Cardiac fibroblast (primary cell): ENCODE measurements at regions not wholly inside any gene's neighbourhood (a gene's known extent, or its start where the extent isn't known, plus 50 kb on each side); places are given as distances from the start of the nearest gene placed in this dataset.
"Not testable (repeated sequence)": the region's sequence is repeated elsewhere in the genome, so short reads cannot be mapped to it uniquely, and the experiment has no call there.

Experiments used
- DNase-seq, 2 donors: peaks; one replicate each; pipeline versions ENCODE4 v3.0.0 to v3.0.0-alpha.2; 2010; ENCODE audit warnings: low read depth in 2 of 2
- H3K4me3 ChIP-seq, 2 donors: replicated peaks in 1 of 2; 1 replicate in 1 of 2; 2 replicates in 1 of 2; pipeline ENCODE4 v1.5.1; 2011; ENCODE audit warnings: low read depth in 2 of 2, low read length in 2 of 2, mild to moderate bottlenecking in 2 of 2, moderate library complexity in 1 of 2
- TF ChIP-seq, protein P1 (sequence below): IDR thresholded peaks from one replicate; pipeline ENCODE4 v1.5.1; 2011; ENCODE audit warnings: low read depth, mild to moderate bottlenecking, low read length, inconsistent platforms

DNA sequence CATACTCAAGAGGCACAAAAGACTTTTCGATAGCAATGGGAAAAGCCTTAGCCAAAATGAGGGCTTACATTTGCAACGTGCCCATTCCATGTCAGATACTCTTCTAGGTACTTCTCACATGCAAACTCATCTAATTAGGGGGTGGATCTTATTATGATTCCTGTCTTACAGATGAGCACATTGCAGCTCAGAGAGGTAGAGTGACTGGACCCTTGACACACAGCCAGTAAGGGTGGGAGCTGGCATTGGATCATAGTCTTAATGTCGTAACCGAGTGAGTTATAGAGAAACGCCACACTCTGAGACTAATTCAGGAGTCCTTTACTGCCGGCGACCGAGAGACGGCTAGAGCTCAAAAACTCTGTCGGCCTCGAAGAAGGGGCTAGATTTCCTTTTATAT, 78.8 kb upstream of the GRIN2A start:
- H3K4me3 ChIP-seq, result no peak overlapping the region
- TF ChIP-seq, protein P1, sequence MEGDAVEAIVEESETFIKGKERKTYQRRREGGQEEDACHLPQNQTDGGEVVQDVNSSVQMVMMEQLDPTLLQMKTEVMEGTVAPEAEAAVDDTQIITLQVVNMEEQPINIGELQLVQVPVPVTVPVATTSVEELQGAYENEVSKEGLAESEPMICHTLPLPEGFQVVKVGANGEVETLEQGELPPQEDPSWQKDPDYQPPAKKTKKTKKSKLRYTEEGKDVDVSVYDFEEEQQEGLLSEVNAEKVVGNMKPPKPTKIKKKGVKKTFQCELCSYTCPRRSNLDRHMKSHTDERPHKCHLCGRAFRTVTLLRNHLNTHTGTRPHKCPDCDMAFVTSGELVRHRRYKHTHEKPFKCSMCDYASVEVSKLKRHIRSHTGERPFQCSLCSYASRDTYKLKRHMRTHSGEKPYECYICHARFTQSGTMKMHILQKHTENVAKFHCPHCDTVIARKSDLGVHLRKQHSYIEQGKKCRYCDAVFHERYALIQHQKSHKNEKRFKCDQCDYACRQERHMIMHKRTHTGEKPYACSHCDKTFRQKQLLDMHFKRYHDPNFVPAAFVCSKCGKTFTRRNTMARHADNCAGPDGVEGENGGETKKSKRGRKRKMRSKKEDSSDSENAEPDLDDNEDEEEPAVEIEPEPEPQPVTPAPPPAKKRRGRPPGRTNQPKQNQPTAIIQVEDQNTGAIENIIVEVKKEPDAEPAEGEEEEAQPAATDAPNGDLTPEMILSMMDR, result no peak
- no peak for DNase-seq

DNA sequence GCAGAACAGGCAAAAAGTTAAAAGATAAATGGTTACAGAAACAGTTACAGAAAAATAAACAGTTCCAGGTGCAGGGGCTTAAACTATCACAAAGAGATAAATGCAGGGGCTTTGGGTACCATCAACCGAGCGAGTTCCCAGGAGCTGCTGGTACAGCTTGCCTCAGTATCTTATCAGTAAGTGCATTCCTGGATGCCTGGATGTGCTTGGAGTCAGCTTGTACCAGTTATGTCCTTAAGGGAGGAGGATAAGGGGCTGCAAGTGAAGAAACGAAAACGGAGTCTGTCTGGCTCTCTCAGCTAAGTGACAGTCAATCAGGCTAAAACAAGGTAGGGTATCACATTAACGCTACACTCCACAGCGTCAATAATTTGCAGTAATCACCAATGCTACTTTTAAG, 79.3 kb upstream of the GRIN2A start:
- DNase-seq, H3K4me3 ChIP-seq: not testable (repeated sequence)

DNA sequence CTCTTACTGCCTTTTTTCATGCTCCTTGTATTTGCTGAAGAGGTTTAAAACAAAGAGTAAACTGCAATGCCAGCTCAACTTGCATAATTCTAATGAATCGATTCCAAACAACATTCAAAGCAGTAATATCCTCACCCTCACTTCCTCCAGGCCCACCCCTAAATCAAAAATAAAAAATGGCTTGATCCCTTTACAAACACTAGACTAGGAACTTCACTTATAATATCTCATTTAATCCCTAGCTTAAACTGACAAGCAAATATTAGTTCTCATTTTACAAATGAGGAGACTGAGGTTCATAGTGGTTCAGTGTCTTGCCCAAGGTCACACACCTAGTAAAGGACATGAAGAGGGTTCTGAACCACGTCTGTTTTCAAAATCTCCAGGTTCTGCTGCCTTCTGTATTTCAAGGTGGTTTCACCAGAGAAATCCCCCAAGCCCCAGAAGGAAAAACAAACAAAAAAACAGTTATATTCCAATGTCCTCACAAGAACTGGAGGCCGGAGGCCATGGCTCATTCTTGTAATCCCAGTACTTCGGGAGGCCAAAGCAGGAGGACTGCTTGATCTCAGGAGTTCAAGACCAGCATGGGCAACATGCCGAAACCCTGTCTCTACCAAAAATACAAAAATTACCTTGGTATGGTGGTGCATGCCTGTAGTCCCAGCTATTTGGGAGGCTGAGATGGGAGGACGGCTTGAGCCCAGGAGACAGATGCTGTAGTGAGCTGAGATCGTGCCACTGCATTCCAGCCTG, 80.3 kb upstream of the GRIN2A start:
- no peak for DNase-seq
- TF ChIP-seq, protein P1, result no peak

DNA sequence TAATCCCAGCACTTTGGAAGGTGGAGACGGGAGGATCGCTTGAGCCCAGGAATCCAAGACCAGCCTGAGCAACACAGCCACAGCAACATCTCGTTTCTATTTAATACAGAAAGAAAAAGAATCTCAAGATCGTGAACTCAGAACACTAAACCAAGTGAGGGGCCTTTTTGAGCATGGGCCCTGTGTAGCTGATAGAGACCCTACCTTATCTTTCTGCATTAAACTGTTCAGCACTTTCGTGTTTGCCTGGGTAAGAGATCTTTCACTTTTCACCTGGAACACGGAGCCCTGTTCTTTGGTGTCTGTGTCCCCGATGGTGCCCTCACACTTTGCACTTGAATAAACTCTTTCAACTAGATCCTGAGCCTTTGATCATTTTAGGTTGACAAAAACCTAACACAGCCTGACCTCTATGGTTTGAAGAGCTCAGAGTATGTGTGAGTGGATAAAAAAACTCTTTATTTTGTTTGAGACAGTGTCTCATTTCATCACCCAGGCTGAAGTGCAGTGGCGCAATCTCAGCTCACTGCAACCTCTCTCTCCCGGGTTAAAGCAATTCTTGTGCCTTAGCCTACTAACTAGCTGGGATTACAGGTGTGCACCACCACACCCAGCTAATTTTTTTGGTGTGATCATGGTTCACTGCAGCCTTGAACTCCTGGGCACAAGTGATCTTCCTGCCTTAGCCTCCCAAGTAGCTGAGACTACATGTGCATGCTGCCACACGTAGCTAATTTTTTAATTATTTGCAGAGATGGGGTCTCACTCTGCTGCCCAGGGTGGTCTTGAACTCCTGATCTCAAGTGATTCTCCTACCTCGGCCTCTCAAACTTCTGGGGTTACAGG, 83.8 kb upstream of the GRIN2A start:
- no peak for DNase-seq
- TF ChIP-seq, protein P1, result no peak

More for the DNA sequence above, 80.3 kb upstream of the GRIN2A start:
- H3K4me3 ChIP-seq, result no peak overlapping the region

DNA sequence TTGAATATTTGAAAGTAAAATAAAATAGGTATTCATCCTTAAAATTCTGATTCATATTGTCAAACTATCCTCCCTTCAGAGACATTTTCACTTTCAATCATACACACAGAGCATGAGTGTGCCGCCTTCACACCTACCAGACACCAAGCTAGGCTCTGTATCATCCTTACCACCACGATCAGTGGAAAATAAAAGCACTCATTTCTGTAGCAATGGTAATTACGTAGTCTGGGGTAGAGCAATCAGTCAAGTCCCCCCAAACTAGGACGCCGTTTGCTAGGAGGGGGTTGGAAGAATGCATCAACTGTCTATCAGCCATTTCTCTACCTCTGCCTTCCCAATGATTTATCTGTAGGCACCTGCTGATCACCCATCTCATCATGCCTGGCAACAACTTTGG, 84.6 kb upstream of the GRIN2A start:
- no peak overlapping the region for H3K4me3 ChIP-seq
- no peak for DNase-seq
- TF ChIP-seq, protein P1, result no peak

More for the DNA sequence above, 83.8 kb upstream of the GRIN2A start:
- no peak overlapping the region for H3K4me3 ChIP-seq

DNA sequence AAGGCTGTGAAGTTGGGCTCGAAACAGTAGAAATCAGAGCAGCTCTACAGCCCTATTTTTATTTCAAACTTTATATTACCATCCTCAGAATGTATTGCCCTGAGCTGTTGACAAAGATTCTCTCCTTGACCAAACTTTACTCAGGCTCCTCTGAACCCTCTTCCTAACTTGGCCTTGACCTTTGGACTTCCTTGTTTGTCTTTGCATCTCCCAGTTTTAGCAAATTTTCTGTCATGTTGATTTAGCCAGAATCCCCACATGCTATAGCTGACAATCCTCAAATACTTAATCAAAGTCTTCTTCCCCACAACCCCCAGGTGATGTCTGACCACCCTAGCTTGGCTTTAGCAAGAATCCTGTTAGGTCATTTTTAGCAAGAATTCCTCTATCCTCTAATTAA, 87.4 kb upstream of the GRIN2A start:
- no peak overlapping the region for H3K4me3 ChIP-seq
- no peak for DNase-seq
- TF ChIP-seq, protein P1, result no peak

DNA sequence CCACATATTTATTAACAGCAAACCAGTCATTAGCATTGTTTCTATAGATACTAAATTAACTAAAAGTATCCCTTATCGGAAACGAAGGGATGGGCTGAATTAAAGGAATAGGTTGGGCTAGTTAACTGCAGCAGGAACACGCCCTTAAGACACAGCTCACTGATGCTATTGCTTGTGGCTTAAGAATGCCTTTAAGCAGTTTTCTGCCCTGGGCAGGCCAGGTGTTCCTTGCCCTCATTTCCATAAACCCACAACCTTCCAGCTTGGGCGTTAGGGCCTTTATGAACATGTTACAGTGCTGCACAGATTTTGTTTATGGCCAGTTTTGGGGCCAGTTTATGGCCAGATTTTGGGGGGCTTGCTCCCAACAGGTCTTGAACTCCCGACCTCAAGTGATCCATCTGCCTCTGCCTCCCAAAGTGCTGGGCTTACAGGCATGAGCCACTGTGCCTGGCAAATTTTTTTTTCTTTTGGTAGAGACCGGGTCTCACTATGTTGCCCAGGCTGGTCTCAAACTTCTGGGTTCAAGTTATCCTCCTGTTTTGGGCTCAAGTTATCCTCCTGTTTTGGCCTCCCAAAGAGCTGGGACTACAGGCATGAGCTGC, 90.1 kb upstream of the GRIN2A start:
- not testable (repeated sequence) for H3K4me3 ChIP-seq, DNase-seq

DNA sequence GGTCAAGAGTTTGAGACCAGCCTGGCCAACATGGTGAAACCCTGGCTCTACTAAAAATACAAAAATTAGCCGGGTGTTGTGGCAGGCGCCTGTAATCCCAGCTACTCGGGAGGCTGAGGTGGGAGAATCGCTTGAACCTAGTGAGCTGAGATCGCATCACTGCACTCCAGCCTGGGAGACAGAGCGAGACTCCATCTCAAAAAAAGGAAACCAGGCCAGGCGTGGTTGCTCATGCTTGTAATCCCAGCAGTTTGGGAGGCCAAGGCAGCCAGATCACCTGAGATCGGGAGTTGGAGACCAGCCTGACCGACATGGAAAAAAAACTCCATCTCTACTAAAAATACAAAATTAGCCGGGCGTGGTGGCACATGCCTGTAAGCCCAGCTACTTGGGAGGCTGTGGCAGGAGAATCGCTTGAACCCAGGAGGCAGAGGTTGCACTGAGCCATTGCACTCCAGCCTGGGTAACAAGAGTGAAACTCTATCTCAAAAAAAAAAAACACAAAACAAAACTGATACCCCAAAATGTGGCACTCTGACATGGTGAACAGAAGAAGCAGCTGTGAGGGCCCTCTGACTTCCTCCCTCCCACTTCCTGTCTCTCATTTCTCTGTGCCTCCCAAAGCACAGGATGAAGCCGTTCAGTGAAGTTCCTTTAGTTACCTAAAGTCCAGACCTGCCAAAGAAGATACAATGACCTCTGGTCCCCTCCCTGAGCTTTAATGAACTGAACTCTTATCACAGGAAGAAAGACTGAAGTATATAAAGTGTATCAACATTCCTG, 93.2 kb upstream of the GRIN2A start:
- not testable (repeated sequence) for DNase-seq, H3K4me3 ChIP-seq
